PC-3 (cell line): ENCODE measurements at regions not wholly inside any gene's neighbourhood (a gene's known extent, or its start where the extent isn't known, plus 50 kb on each side); places are given as distances from the start of the nearest gene placed in this dataset.

Experiments
- ATAC-seq: fragments of 200-7000 bp; cut with Tn5 transposase; 2 replicates; pipeline ENCODE4 v1.9.1; 2020; ENCODE audit warnings: mild to moderate bottlenecking, moderate library complexity
- BruUV-seq: library from RNA; stranded (reverse); fragments of 400-500 nt; replicated peaks from 2 replicates; lab custom pipeline; 2021; lab: Mats Ljungman, UMichigan
- CTCF ChIA-PET: fragments of 300-600 bp; sonication (Branson Sonifier 250); formaldehyde crosslinking; loops from one replicate; lab custom pipeline; 2022; ENCODE audit warnings: antibody characterized with exemption; lab: Charles Lee
- POLR2A ChIA-PET: fragments of 300-600 bp; sonication (Branson Sonifier 250); formaldehyde crosslinking; loops from one replicate; lab custom pipeline; 2022; ENCODE audit warnings: antibody characterized with exemption; ENCODE audit not compliant: unreplicated experiment; lab: Charles Lee
- DNase-seq: peaks from one replicate; pipeline ENCODE4 v3.0.0-alpha.2; 2015
- H2AFZ ChIP-seq: fragments of 300-600 bp; sonication (generic); 2 replicates; pipeline ENCODE4 v1.6.0; 2016; ENCODE audit warnings: antibody characterized with exemption, low read length
- H3F3A ChIP-seq: fragments of 300-600 bp; sonication (generic); one replicate; pipeline ENCODE4 v1.6.0; 2017; ENCODE audit warnings: antibody characterized with exemption, low read length, control low read depth, mild to moderate bottlenecking; ENCODE audit not compliant: unreplicated experiment
- H3K27ac ChIP-seq: fragments of 300-600 bp; sonication (generic); 2 replicates; pipeline ENCODE4 v1.5.1; 2016; ENCODE audit warnings: mild to moderate bottlenecking, low read length
- H3K27me3 ChIP-seq: fragments of 300-600 bp; sonication (generic); 2 replicates; pipeline ENCODE4 v1.6.1; 2016; ENCODE audit warnings: low read length, mixed read lengths
- H3K36me3 ChIP-seq: fragments of 300-600 bp; sonication (generic); 2 replicates; pipeline ENCODE4 v1.6.1; 2016; ENCODE audit warnings: low read depth, mixed run types, low read length, mixed read lengths
- H3K4me1 ChIP-seq: fragments of 300-600 bp; sonication (generic); 2 replicates; pipeline ENCODE4 v1.5.1; 2016; ENCODE audit warnings: low read length; ENCODE audit not compliant: insufficient read depth
- H3K4me2 ChIP-seq: fragments of 300-600 bp; sonication (generic); 2 replicates; pipeline ENCODE4 v1.6.0; 2016; ENCODE audit warnings: low read length
- H3K4me3 ChIP-seq: fragments of 300-600 bp; sonication (generic); 2 replicates; pipeline ENCODE4 v1.5.1; 2016; ENCODE audit warnings: mild to moderate bottlenecking, low read length, mixed read lengths
- H3K79me2 ChIP-seq: fragments of 300-600 bp; sonication (generic); 2 replicates; pipeline ENCODE4 v1.6.1; 2017; ENCODE audit warnings: low read length, mixed read lengths
- H3K9ac ChIP-seq: fragments of 300-600 bp; sonication (generic); 2 replicates; pipeline ENCODE4 v1.6.0; 2016; ENCODE audit warnings: mild to moderate bottlenecking, low read length
- H3K9me2 ChIP-seq: fragments of 300-600 bp; sonication (generic); replicated peaks from 2 replicates; pipeline ENCODE4 v1.6.1; 2016; ENCODE audit warnings: mixed run types, low read length, mixed read lengths
- H3K9me3 ChIP-seq: fragments of 300-600 bp; sonication (generic); 2 replicates; pipeline ENCODE4 v1.6.1; 2016; ENCODE audit warnings: low read length, mixed read lengths
- H4K20me1 ChIP-seq: fragments of 300-600 bp; sonication (generic); 2 replicates; pipeline ENCODE4 v1.6.1; 2016; ENCODE audit warnings: low read length, mixed read lengths
- CTCF ChIP-seq: fragments of 300-600 bp; sonication (generic); conservative IDR thresholded peaks from 2 replicates; pipeline ENCODE4 v1.5.1; 2017; ENCODE audit warnings: antibody characterized with exemption, low read depth, mild to moderate bottlenecking, low read length
- EZH2 ChIP-seq: fragments of 300-600 bp; sonication (generic); IDR thresholded peaks from one replicate; pipeline ENCODE4 v1.6.1; 2017; ENCODE audit warnings: antibody characterized with exemption, mild to moderate bottlenecking, low read length; ENCODE audit not compliant: unreplicated experiment
- EZH2phosphoT487 ChIP-seq: fragments of 300-600 bp; sonication (generic); IDR thresholded peaks from 2 replicates; pipeline ENCODE4 v1.6.1; 2018; ENCODE audit warnings: mild to moderate bottlenecking, antibody characterized with exemption, low read length, borderline replicate concordance
- intact Hi-C: fragments of 100-400 bp; cut with micrococcal nuclease; formaldehyde crosslinking; loops from 2 replicates; pipeline ENCODE4 v1.9.0; 2023

- H3K27me3 ChIP-seq = no peaks in the 10 kb centered on the region
- H3K36me3 ChIP-seq = no peaks in the 10 kb centered on the region
- H3K79me2 ChIP-seq = no peaks in the 10 kb centered on the region
- no peak for DNase-seq
- H2AFZ ChIP-seq = no peak overlapping the region
- CTCF ChIA-PET = no interaction called here
- H3K27ac ChIP-seq = no peak overlapping the region
- H3K4me2 ChIP-seq = no peak overlapping the region
- intact Hi-C loops = no loop called here
- no peaks in the 10 kb centered on the region for H3K9me3 ChIP-seq
- no peaks in the 10 kb centered on the region for H3F3A ChIP-seq
- POLR2A ChIA-PET = no interaction called here
- H4K20me1 ChIP-seq = no peaks in the 10 kb centered on the region
- H3K4me1 ChIP-seq = no peaks in the 10 kb centered on the region; the same call in 1 of the 2 replicates
- ATAC-seq = no peak
- BruUV-seq = no TSS peak
- TF ChIP-seq CTCF = no peak
- no peak for TF ChIP-seq EZH2
- TF ChIP-seq EZH2phosphoT487 = no peak
- H3K4me3 ChIP-seq = no peak overlapping the region
- H3K9me2 ChIP-seq = no peaks in the 10 kb centered on the region
- H3K9ac ChIP-seq = no peak overlapping the region
Measured at GRCh38 chr1:183704131-183704530, 51.0 kb upstream of the APOBEC4 start.
